GM12873 (cell line): ENCODE measurements at regions not wholly inside any gene's neighbourhood (a gene's known extent, or its start where the extent isn't known, plus 50 kb on each side); places are given as distances from the start of the nearest gene placed in this dataset.

ENCODE experiments used
- TF ChIP-seq, protein P1 (sequence below): IDR thresholded peaks from 2 replicates; pipeline ENCODE4 v1.5.1; 2012; ENCODE audit warnings: low read depth, mild to moderate bottlenecking, moderate library complexity, low read length, control low read depth; ENCODE audit not compliant: insufficient read depth; ENCODE audit errors: missing control alignments

DNA sequence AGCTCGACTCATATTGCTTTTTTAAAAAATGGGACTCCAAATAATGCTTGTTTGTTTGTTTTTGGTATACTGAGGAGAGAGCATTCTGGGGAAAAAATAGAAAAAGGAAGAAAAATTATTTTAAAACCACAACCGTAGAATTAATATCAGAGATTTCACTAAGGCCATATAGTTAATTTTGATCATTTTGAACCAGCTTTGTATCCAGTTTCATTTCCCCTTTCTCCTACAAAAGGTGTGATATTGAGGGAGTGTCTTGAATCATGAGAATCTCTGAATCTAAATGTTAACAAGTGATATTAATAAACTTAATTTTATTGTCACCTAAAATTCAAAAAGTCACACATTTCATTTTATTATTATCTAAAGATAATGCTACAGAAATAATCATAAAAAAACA lies 198.5 kb upstream of the GALNT5 start:
- TF ChIP-seq, protein P1, sequence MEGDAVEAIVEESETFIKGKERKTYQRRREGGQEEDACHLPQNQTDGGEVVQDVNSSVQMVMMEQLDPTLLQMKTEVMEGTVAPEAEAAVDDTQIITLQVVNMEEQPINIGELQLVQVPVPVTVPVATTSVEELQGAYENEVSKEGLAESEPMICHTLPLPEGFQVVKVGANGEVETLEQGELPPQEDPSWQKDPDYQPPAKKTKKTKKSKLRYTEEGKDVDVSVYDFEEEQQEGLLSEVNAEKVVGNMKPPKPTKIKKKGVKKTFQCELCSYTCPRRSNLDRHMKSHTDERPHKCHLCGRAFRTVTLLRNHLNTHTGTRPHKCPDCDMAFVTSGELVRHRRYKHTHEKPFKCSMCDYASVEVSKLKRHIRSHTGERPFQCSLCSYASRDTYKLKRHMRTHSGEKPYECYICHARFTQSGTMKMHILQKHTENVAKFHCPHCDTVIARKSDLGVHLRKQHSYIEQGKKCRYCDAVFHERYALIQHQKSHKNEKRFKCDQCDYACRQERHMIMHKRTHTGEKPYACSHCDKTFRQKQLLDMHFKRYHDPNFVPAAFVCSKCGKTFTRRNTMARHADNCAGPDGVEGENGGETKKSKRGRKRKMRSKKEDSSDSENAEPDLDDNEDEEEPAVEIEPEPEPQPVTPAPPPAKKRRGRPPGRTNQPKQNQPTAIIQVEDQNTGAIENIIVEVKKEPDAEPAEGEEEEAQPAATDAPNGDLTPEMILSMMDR: no peak

DNA sequence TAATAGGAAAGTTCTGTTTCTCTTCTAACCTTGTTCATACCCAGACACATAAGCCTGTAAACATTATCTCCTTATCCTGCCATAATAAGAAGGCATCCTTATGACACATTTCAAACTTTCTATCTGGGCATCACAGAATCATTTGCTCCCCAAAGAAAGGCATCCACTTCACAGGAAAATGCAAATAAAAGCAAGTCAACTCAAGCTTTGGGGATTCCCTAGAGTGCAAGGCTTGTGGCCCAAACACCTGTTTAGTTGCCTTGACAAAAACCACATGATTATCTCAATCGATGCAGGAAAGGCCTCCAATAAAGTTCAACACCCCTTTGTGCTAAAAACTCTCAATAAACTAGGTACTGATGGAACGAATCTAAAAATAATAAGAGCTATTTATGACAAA lies 195.7 kb upstream of the GALNT5 start:
- TF ChIP-seq, protein P1: no peak

DNA sequence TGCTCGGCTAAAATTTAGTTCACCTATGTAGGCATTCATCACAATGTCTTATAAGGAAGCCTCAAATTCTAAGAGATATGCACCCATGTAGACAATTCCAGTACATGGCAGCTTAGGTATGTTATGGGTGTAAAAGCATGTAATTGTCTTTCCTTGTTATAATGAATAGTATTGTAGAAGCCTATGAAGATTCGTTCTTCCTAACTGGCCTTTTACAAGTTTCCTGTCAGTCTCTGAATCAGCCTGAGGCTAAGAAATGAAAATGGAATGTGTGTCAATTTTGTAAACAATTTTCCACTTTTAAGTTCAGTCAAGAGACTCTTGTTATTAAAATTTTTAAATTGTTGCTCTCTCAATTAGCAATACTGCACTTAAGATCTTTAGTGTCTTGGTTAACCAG lies 189.9 kb upstream of the GALNT5 start:
- TF ChIP-seq, protein P1: no peak

DNA sequence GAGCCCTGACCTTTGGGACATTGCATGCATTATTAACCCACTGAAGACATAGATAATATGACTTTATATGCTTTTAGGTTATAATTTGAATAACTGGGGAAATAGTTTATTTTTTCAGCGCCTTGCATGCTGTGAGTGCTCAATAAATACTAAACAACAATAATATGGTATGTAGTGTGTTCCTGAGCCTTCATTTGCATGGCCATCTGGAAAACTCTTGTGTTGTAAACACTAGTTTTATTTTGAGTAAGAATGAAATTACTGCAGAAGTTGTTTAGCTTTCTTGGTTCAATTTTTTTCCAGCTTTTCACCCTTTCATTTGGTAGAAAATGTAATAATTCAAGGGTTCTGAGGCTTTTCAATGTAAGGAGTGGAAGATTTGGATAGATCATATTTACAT lies 189.3 kb upstream of the GALNT5 start:
- TF ChIP-seq, protein P1: no peak

DNA sequence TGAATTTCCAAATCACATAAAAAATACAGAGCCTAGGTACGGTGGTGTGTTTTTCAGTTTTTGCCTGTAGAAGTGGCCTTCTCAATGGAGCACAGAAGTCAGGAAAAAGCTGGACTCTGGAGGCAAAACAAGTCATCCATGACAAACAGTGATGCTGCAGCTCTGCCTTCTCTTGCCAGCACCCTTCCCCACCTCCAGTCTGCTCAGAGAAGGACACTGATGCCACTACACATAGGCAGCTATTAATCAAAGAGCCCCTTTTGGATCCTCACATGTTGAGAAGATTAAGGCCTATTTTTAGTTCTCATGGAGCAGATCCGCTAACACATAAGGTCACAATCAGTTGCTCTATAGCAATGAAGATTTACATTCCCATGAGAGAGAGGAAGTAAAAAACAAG lies 181.6 kb upstream of the GALNT5 start:
- TF ChIP-seq, protein P1: no peak

DNA sequence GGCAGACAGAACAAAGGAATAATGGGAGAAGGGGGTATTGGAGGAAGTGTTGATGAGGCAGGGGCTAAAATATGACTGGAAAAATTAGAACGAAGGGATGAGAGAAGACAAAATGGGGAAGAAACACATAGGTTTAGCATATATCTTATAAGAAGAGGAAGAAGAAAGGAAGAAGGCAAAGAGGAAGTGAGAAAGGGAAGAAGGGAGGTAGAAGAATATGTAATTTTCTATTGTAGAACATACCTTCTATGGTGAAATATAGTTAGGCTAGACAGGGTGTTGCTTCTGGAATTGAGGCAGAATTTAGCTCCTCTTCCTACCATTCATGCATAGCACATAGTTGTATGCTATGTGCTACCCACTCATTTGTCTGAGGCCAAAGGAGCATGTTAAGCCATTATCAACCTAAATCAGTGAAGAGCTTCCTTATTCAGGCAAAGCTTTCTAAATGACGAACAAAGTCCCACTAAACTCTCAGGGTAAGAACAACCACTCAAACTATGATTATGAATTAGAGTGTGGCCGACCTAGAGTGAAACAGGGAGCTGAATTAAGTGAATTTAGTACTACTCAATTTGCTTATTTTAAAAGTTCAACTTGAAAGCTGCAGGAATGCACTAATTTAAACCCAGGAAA lies 180.9 kb upstream of the GALNT5 start:
- TF ChIP-seq, protein P1: no peak

DNA sequence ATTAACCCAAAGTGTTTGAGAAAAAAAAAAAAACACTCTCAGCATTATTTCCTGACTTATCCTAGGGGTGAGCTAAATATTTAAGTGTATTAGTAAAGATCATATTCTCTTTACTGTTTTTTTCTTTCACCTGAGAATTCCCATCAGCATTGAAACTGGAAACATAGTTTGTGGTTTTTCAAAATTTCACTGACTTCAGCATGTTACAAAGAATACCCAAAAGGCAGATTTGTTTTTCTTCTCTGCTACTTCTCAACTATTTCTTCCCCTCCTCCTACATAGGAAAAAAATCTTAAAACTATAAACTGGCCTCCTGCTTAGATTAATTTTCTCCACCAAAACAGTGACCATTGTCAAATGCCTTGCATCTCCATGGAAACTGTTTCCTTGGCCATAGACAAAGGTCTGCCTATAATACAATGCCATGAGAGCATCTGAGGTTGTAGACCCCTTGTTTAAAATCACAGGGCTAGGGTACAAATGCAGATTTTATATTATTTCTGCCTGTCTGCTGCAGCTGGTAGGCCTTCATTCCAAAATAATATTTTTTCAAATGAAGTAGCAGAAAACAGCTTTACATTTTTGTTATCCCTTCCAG lies 179.7 kb upstream of the GALNT5 start:
- TF ChIP-seq, protein P1: no peak

DNA sequence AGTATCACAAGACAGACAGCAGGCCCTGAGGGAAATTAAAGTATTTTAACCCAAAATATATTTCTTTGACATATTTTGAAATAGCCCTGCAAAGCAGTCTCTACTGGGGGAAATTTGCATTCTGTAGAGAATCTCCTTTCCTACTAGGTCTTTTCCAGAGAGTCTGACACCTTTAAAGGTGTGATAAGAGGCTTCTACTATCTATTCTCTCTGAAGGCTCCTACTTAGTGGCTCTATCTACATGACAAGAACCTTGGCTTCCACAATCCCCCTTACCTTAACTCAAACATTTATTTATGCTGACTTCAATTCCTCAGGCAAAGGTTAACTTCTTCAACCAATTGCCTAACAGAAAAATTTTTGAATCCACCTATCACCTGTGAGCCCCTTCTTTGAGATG lies 174.6 kb upstream of the GALNT5 start:
- TF ChIP-seq, protein P1: no peak
